ENCODE measurements at regions not wholly inside any gene's neighbourhood (a gene's known extent, or its start where the extent isn't known, plus 50 kb on each side); places are given as distances from the start of the nearest gene placed in this dataset.
A peak's percentile ranks its signal among the peaks of the same experiment; 100 is the strongest.

DNA sequence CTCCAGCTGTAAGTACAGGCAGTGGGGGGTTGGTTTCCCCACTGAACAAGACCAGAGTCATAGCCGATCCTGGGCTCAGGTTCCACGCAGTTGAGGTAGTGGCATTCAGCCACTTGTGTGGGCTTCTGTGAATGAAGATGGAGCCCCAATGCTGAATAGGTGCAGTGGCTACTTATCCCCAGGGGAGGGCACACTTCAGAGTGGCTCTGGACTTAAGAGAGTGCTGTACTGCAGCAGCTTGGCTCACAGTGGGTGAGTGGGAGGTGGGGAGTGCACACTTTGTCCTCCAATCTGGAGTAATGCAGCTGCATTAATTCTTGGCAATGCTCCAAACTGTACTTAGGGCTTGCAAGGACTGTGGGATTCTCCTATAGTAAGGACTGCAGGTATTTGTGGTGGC lies 81.9 kb downstream of the BUB3 start:
- 92 to 100% (median 94%) methylated on average over 2 of the region's 2 CpGs for WGBS, 4 donors
- H3K27ac ChIP-seq, result no peak overlapping the region
- H3K27me3 ChIP-seq, result no peaks in the 10 kb centered on the region
- peaks cover 0 to 6% (median 0%) of the 10 kb centered on the region in 9 donors for H3K36me3 ChIP-seq
- no peak overlapping the region for H3K4me3 ChIP-seq
- H3K9me3 ChIP-seq, result peaks cover 0 to 31% (median 16%) of the 10 kb centered on the region in 12 donors
- TF ChIP-seq POLR2A (IDR thresholded peaks at IDR 0.05), result no peak
- TF ChIP-seq, protein P1, sequence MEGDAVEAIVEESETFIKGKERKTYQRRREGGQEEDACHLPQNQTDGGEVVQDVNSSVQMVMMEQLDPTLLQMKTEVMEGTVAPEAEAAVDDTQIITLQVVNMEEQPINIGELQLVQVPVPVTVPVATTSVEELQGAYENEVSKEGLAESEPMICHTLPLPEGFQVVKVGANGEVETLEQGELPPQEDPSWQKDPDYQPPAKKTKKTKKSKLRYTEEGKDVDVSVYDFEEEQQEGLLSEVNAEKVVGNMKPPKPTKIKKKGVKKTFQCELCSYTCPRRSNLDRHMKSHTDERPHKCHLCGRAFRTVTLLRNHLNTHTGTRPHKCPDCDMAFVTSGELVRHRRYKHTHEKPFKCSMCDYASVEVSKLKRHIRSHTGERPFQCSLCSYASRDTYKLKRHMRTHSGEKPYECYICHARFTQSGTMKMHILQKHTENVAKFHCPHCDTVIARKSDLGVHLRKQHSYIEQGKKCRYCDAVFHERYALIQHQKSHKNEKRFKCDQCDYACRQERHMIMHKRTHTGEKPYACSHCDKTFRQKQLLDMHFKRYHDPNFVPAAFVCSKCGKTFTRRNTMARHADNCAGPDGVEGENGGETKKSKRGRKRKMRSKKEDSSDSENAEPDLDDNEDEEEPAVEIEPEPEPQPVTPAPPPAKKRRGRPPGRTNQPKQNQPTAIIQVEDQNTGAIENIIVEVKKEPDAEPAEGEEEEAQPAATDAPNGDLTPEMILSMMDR (IDR thresholded peaks at IDR 0.05), result no peak
- no peak for ATAC-seq
- H3K4me1 ChIP-seq, result no peaks in the 10 kb centered on the region
- intact Hi-C loops (cut with DNase I), result no loop called here
- DNase-seq, result no peak

GRCh38 chr10:123240250-123240649 lies 86.0 kb downstream of the BUB3 start:
- H3K27me3 ChIP-seq, result no peaks in the 10 kb centered on the region
- 86 to 94% (median 89%) methylated on average over 3 of the region's 3 CpGs for WGBS, 4 donors
- H3K4me3 ChIP-seq, result no peak overlapping the region
- no peaks in the 10 kb centered on the region for H3K4me1 ChIP-seq
- no peaks in the 10 kb centered on the region for H3K36me3 ChIP-seq
- ATAC-seq, result no peak
- no peak overlapping the region for H3K27ac ChIP-seq
- DNase-seq, result no peak
- no peak for TF ChIP-seq POLR2A (IDR thresholded peaks at IDR 0.05)
- TF ChIP-seq, protein P1 (IDR thresholded peaks at IDR 0.05), result no peak
- H3K9me3 ChIP-seq, result peaks cover 0 to 7% (median 1%) of the 10 kb centered on the region in 12 donors
- intact Hi-C loops (cut with DNase I), result no loop called here

- Histone ChIP-seq H3K4me1 (no peaks in the 10 kb centered on the region), H3K27me3 (no peaks in the 10 kb centered on the region), H3K4me3 (no peak overlapping the region), H3K36me3 (no peaks in the 10 kb centered on the region), H3K27ac (no peak overlapping the region), H3K9me3 (peaks cover 0 to 3% (median 0%) of the 10 kb centered on the region in 12 donors)
- TF ChIP-seq POLR2A (IDR thresholded peaks at IDR 0.05), result no peak
- TF ChIP-seq, protein P1 (IDR thresholded peaks at IDR 0.05), result no peak
- 58 to 74% (median 69%) methylated on average over 2 of the region's 2 CpGs for WGBS, 4 donors
- intact Hi-C loops (cut with DNase I), result no loop called here
- no peak for ATAC-seq
- DNase-seq, result no peak
Measured at GRCh38 chr10:123240776-123241175, 86.6 kb downstream of the BUB3 start.

GRCh38 chr10:123241391-123242141 lies 87.4 kb downstream of the BUB3 start:
- 69 to 76% (median 72%) methylated on average over 7 of the region's 7 CpGs for WGBS, 4 donors
- Histone ChIP-seq H3K4me1 (no peaks in the 10 kb centered on the region), H3K27me3 (no peaks in the 10 kb centered on the region), H3K27ac (peak overlapping the region in 1 of 12 donors; percentile 62), H3K4me3 (no peak overlapping the region), H3K9me3 (no peaks in the 10 kb centered on the region), H3K36me3 (no peaks in the 10 kb centered on the region)
- TF ChIP-seq, protein P1 (IDR thresholded peaks at IDR 0.05), result no peak
- TF ChIP-seq POLR2A (IDR thresholded peaks at IDR 0.05), result no peak
- no peak for ATAC-seq
- intact Hi-C loops (cut with DNase I), result no loop called here
- DNase-seq, result no peak
